Mammary epithelial cell (primary cell): ENCODE measurements at regions not wholly inside any gene's neighbourhood (a gene's known extent, or its start where the extent isn't known, plus 50 kb on each side); places are given as distances from the start of the nearest gene placed in this dataset.

Source experiments
- EZH2 ChIP-seq: IDR thresholded peaks from 2 replicates; pipeline ENCODE4 v1.6.1; 2012; ENCODE audit warnings: low read length, inconsistent platforms, borderline replicate concordance
- TF ChIP-seq, protein P1 (sequence below), 2 donors: IDR thresholded peaks in 1 of 2; conservative IDR thresholded peaks in 1 of 2; 2 replicates each; pipeline ENCODE4 v1.5.1; 2011 to 2012; ENCODE audit warnings: inconsistent platforms in 2 of 2, low read length in 2 of 2, mild to moderate bottlenecking in 2 of 2, control low read depth in 1 of 2, low read depth in 1 of 2; ENCODE audit not compliant: insufficient read depth in 1 of 2; ENCODE audit errors: extremely low read depth in 1 of 2

DNA sequence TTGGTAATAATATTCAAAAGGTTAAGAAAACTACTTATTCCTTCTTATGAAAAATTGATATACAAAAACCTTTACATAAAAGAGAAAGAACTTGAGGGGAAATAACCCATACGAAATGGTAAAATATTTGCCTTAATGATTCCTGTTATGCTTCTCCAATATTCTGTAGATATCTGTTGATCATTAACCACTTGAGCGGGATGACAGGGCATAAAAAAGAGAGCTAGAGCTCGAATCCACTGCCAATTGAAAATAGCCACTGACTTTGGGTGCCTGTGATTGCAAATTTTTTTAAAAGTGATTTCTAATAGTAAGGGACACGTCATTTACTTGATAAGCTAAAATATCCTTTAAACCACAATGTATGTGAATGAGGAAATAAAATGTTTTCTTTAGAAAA is 188.1 kb downstream of the MOXD1 start:
- TF ChIP-seq, protein P1, sequence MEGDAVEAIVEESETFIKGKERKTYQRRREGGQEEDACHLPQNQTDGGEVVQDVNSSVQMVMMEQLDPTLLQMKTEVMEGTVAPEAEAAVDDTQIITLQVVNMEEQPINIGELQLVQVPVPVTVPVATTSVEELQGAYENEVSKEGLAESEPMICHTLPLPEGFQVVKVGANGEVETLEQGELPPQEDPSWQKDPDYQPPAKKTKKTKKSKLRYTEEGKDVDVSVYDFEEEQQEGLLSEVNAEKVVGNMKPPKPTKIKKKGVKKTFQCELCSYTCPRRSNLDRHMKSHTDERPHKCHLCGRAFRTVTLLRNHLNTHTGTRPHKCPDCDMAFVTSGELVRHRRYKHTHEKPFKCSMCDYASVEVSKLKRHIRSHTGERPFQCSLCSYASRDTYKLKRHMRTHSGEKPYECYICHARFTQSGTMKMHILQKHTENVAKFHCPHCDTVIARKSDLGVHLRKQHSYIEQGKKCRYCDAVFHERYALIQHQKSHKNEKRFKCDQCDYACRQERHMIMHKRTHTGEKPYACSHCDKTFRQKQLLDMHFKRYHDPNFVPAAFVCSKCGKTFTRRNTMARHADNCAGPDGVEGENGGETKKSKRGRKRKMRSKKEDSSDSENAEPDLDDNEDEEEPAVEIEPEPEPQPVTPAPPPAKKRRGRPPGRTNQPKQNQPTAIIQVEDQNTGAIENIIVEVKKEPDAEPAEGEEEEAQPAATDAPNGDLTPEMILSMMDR (conservative IDR thresholded peaks at IDR 0.05 in 1 of 2, IDR thresholded peaks at IDR 0.05 in 1 of 2; ENCODE audit: extremely low read depth in 1 of 2, insufficient read depth in 1 of 2, low read depth in 1 of 2, low read length in 2 of 2) = no peak
- no peak for TF ChIP-seq EZH2
